ENCODE measurements at regions not wholly inside any gene's neighbourhood (a gene's known extent, or its start where the extent isn't known, plus 50 kb on each side); places are given as distances from the start of the nearest gene placed in this dataset.

DNA sequence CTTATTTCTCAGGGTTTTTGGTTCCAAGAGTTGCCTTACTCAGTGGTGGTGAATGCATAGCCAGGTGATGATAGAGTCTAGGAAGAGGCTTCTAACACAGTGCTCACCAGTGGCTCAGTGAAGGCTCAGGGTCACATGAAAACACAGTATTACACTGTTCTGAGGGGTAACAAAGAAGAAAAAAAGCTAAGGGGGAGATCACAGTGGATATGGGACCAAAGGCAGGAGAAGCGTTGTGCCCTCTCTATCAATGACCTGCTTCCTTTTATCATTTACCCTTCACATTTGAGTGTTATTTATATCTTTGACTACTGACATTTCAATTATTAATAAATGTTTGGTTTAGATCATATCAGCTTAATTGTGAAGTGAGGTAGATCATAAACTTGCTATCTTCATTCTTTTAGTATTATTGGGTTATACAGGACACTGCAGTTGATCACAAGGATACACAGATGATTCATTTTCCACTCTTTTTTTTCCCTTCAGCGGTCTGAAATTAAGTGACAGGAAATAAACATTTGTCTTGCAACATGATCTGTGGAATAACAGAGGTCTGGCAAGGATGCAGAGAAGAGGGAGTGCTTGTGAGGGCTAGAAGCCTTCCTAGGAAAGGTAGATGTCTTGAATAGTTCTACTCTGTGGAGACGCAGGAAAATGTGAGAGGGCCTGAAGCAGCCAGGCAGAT, 171.7 kb downstream of the C3orf38 start:
- Histone ChIP-seq H3K36me3 (ENCODE audit: control insufficient read depth, insufficient read depth, low read length) (no peaks in the 10 kb centered on the region), H3K4me1 (ENCODE audit: control insufficient read depth, insufficient read depth, low read length, poor library complexity, severe bottlenecking) (no peaks in the 10 kb centered on the region), H3K27ac (ENCODE audit: insufficient read depth, low read length, poor library complexity, severe bottlenecking) (no peak overlapping the region), H3K9me3 (ENCODE audit: control insufficient read depth in 2 of 2, low read length in 2 of 2) (no peaks in the 10 kb centered on the region), H3K27me3 (ENCODE audit: control insufficient read depth, insufficient read depth, low read length) (no peaks in the 10 kb centered on the region), H3K4me3 (ENCODE audit: low read depth, low read length) (no peak overlapping the region)
- DNase-seq (no peak), ATAC-seq (ENCODE audit: low read depth in 2 of 2) (no peak)
- Mint-ChIP-seq H3K4me3 (no peak overlapping the region), H3K27me3 (no peaks in the 10 kb centered on the region), H3K27ac (no peak overlapping the region), H3K9me3 (peaks cover 0 to 7% (median 0%) of the 10 kb centered on the region in 7 donors), H3K36me3 (no peaks in the 10 kb centered on the region), H3K4me1 (no peaks in the 10 kb centered on the region)

- H3K27ac Mint-ChIP-seq, result no peak overlapping the region
These were observed 175.0 kb downstream of the C3orf38 start for GRCh38 chr3:88324788-88325187.

GRCh38 chr3:88334187-88334868, 184.6 kb downstream of the C3orf38 start:
- DNase-seq (no peak), ATAC-seq (ENCODE audit: low read depth in 2 of 2) (no peak)
- Histone ChIP-seq H3K4me3 (ENCODE audit: low read depth, low read length) (no peak overlapping the region), H3K27ac (ENCODE audit: insufficient read depth, low read length, poor library complexity, severe bottlenecking) (no peak overlapping the region), H3K36me3 (ENCODE audit: control insufficient read depth, insufficient read depth, low read length) (no peaks in the 10 kb centered on the region), H3K27me3 (ENCODE audit: control insufficient read depth, insufficient read depth, low read length) (no peaks in the 10 kb centered on the region), H3K9me3 (ENCODE audit: control insufficient read depth in 2 of 2, low read length in 2 of 2) (no peaks in the 10 kb centered on the region), H3K4me1 (ENCODE audit: control insufficient read depth, insufficient read depth, low read length, poor library complexity, severe bottlenecking) (no peaks in the 10 kb centered on the region)
- Mint-ChIP-seq H3K36me3 (no peaks in the 10 kb centered on the region), H3K4me3 (no peak overlapping the region), H3K27me3 (no peaks in the 10 kb centered on the region), H3K27ac (no peak overlapping the region), H3K9me3 (peaks cover 0 to 33% (median 16%) of the 10 kb centered on the region in 7 donors), H3K4me1 (no peaks in the 10 kb centered on the region)

More at GRCh38 chr3:88324788-88325187, 175.0 kb downstream of the C3orf38 start:
- Mint-ChIP-seq H3K36me3 (no peaks in the 10 kb centered on the region), H3K27me3 (no peaks in the 10 kb centered on the region), H3K9me3 (peaks cover 0 to 8% (median 0%) of the 10 kb centered on the region in 7 donors), H3K4me1 (no peaks in the 10 kb centered on the region), H3K4me3 (no peak overlapping the region)
- Histone ChIP-seq H3K27ac (ENCODE audit: insufficient read depth, low read length, poor library complexity, severe bottlenecking) (no peak overlapping the region), H3K4me1 (ENCODE audit: control insufficient read depth, insufficient read depth, low read length, poor library complexity, severe bottlenecking) (no peaks in the 10 kb centered on the region), H3K9me3 (ENCODE audit: control insufficient read depth in 2 of 2, low read length in 2 of 2) (no peaks in the 10 kb centered on the region), H3K27me3 (ENCODE audit: control insufficient read depth, insufficient read depth, low read length) (no peaks in the 10 kb centered on the region), H3K4me3 (ENCODE audit: low read depth, low read length) (no peak overlapping the region), H3K36me3 (ENCODE audit: control insufficient read depth, insufficient read depth, low read length) (no peaks in the 10 kb centered on the region)
- ATAC-seq (ENCODE audit: low read depth in 2 of 2), result no peak
- DNase-seq, result no peak

DNA sequence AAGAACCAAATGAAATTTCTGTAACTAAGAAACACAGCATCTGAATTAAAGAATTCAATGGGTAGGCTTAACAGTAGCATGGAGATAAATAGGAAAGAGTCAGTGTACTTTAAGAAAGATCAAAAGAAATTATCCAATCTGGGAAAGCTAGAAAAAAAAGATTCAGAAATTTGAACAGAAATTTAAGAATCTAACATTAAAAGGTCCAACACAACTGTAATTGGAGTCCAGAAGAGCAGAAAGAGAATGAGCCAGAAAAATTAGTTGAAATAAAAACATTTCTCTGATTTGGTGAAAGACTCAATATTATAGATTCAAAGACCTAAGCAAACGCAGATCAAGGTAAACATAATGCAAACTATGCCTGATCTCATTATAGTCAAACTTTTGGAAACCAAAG, 187.1 kb downstream of the C3orf38 start:
- Mint-ChIP-seq H3K27me3 (no peaks in the 10 kb centered on the region), H3K4me3 (no peak overlapping the region), H3K9me3 (peaks cover 0 to 30% (median 13%) of the 10 kb centered on the region in 7 donors), H3K27ac (no peak overlapping the region), H3K4me1 (no peaks in the 10 kb centered on the region), H3K36me3 (no peaks in the 10 kb centered on the region)
- Histone ChIP-seq H3K9me3 (ENCODE audit: control insufficient read depth in 2 of 2, low read length in 2 of 2) (no peaks in the 10 kb centered on the region), H3K27me3 (ENCODE audit: control insufficient read depth, insufficient read depth, low read length) (no peaks in the 10 kb centered on the region), H3K27ac (ENCODE audit: insufficient read depth, low read length, poor library complexity, severe bottlenecking) (no peak overlapping the region), H3K4me3 (ENCODE audit: low read depth, low read length) (no peak overlapping the region), H3K36me3 (ENCODE audit: control insufficient read depth, insufficient read depth, low read length) (no peaks in the 10 kb centered on the region), H3K4me1 (ENCODE audit: control insufficient read depth, insufficient read depth, low read length, poor library complexity, severe bottlenecking) (no peaks in the 10 kb centered on the region)
- ATAC-seq (ENCODE audit: low read depth in 2 of 2) (no peak), DNase-seq (no peak)

DNA sequence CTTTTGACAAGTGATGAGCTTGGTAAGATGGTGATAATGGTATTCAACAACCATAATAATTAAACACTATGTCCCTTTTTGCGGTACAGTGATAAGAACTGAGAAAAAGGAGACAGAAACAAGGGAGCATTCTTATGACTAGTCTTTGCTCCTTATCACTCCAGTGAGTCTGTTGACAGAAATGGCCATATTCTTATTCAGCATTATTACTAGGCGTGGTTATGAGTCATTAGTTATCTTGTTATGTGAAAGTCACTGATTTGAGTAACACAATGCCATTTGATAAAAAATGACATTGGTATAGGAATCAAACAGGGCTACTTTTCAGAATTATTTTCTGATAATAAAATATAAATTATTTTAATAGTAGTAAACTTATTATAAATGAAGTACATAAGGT, 193.5 kb downstream of the C3orf38 start:
- no peaks in the 10 kb centered on the region for H3K27me3 ChIP-seq (ENCODE audit: control insufficient read depth, insufficient read depth, low read length)
- no peak for DNase-seq
- ATAC-seq (ENCODE audit: low read depth in 2 of 2), result no peak
- H3K27ac ChIP-seq (ENCODE audit: insufficient read depth, low read length, poor library complexity, severe bottlenecking), result no peak overlapping the region
- no peaks in the 10 kb centered on the region for H3K4me1 ChIP-seq (ENCODE audit: control insufficient read depth, insufficient read depth, low read length, poor library complexity, severe bottlenecking)
- H3K36me3 ChIP-seq (ENCODE audit: control insufficient read depth, insufficient read depth, low read length), result no peaks in the 10 kb centered on the region
- no peak overlapping the region for H3K27ac Mint-ChIP-seq
- H3K9me3 ChIP-seq (ENCODE audit: control insufficient read depth in 2 of 2, low read length in 2 of 2), result no peaks in the 10 kb centered on the region
- peaks cover 0 to 3% (median 1%) of the 10 kb centered on the region in 7 donors for H3K9me3 Mint-ChIP-seq
- H3K4me1 Mint-ChIP-seq, result no peaks in the 10 kb centered on the region
- no peaks in the 10 kb centered on the region for H3K36me3 Mint-ChIP-seq
- no peak overlapping the region for H3K4me3 ChIP-seq (ENCODE audit: low read depth, low read length)
- H3K27me3 Mint-ChIP-seq, result no peaks in the 10 kb centered on the region
- H3K4me3 Mint-ChIP-seq, result no peak overlapping the region

GRCh38 chr3:88346643-88347042, 196.9 kb downstream of the C3orf38 start:
- H3K36me3 ChIP-seq (ENCODE audit: control insufficient read depth, insufficient read depth, low read length), result no peaks in the 10 kb centered on the region
- H3K9me3 Mint-ChIP-seq, result peaks cover 0 to 13% (median 4%) of the 10 kb centered on the region in 7 donors
- no peak overlapping the region for H3K4me3 ChIP-seq (ENCODE audit: low read depth, low read length)
- H3K9me3 ChIP-seq (ENCODE audit: control insufficient read depth in 2 of 2, low read length in 2 of 2), result no peaks in the 10 kb centered on the region
- no peak overlapping the region for H3K27ac ChIP-seq (ENCODE audit: insufficient read depth, low read length, poor library complexity, severe bottlenecking)
- H3K4me1 ChIP-seq (ENCODE audit: control insufficient read depth, insufficient read depth, low read length, poor library complexity, severe bottlenecking), result no peaks in the 10 kb centered on the region
- DNase-seq (no peak), ATAC-seq (ENCODE audit: low read depth in 2 of 2) (no peak)
- H3K4me3 Mint-ChIP-seq, result no peak overlapping the region
- no peaks in the 10 kb centered on the region for H3K27me3 Mint-ChIP-seq
- H3K4me1 Mint-ChIP-seq, result no peaks in the 10 kb centered on the region
- no peaks in the 10 kb centered on the region for H3K27me3 ChIP-seq (ENCODE audit: control insufficient read depth, insufficient read depth, low read length)
- no peak overlapping the region for H3K27ac Mint-ChIP-seq
- no peaks in the 10 kb centered on the region for H3K36me3 Mint-ChIP-seq

GRCh38 chr3:88362428-88362827, 212.7 kb downstream of the C3orf38 start:
- Histone ChIP-seq H3K9me3 (ENCODE audit: control insufficient read depth in 2 of 2, low read length in 2 of 2) (no peaks in the 10 kb centered on the region), H3K27ac (ENCODE audit: insufficient read depth, low read length, poor library complexity, severe bottlenecking) (no peak overlapping the region), H3K27me3 (ENCODE audit: control insufficient read depth, insufficient read depth, low read length) (no peaks in the 10 kb centered on the region), H3K36me3 (ENCODE audit: control insufficient read depth, insufficient read depth, low read length) (no peaks in the 10 kb centered on the region), H3K4me1 (ENCODE audit: control insufficient read depth, insufficient read depth, low read length, poor library complexity, severe bottlenecking) (no peaks in the 10 kb centered on the region), H3K4me3 (ENCODE audit: low read depth, low read length) (no peak overlapping the region)
- H3K36me3 Mint-ChIP-seq, result no peaks in the 10 kb centered on the region
- H3K4me3 Mint-ChIP-seq, result no peak overlapping the region
- H3K27ac Mint-ChIP-seq, result no peak overlapping the region
- H3K9me3 Mint-ChIP-seq, result peaks cover 0 to 33% (median 9%) of the 10 kb centered on the region in 7 donors
- ATAC-seq (ENCODE audit: low read depth in 2 of 2), result no peak
- no peak for DNase-seq
- no peaks in the 10 kb centered on the region for H3K27me3 Mint-ChIP-seq
- H3K4me1 Mint-ChIP-seq, result no peaks in the 10 kb centered on the region

- H3K4me3 Mint-ChIP-seq, result no peak overlapping the region
- no peaks in the 10 kb centered on the region for H3K27me3 Mint-ChIP-seq
- peaks cover 0 to 34% (median 10%) of the 10 kb centered on the region in 7 donors for H3K9me3 Mint-ChIP-seq
- Histone ChIP-seq H3K27ac (ENCODE audit: insufficient read depth, low read length, poor library complexity, severe bottlenecking) (no peak overlapping the region), H3K9me3 (ENCODE audit: control insufficient read depth in 2 of 2, low read length in 2 of 2) (peaks cover 0 to 4% of the 10 kb centered on the region in 2 experiments), H3K36me3 (ENCODE audit: control insufficient read depth, insufficient read depth, low read length) (no peaks in the 10 kb centered on the region), H3K27me3 (ENCODE audit: control insufficient read depth, insufficient read depth, low read length) (no peaks in the 10 kb centered on the region), H3K4me1 (ENCODE audit: control insufficient read depth, insufficient read depth, low read length, poor library complexity, severe bottlenecking) (no peaks in the 10 kb centered on the region), H3K4me3 (ENCODE audit: low read depth, low read length) (no peak overlapping the region)
- H3K36me3 Mint-ChIP-seq, result no peaks in the 10 kb centered on the region
- no peak overlapping the region for H3K27ac Mint-ChIP-seq
- no peaks in the 10 kb centered on the region for H3K4me1 Mint-ChIP-seq
- DNase-seq, result no peak
- no peak for ATAC-seq (ENCODE audit: low read depth in 2 of 2)
These were observed 215.2 kb downstream of the C3orf38 start for GRCh38 chr3:88364926-88365325.
